Tibial nerve (tissue), 4 donors: ENCODE measurements at regions not wholly inside any gene's neighbourhood (a gene's known extent, or its start where the extent isn't known, plus 50 kb on each side); places are given as distances from the start of the nearest gene placed in this dataset.

Experiments used
- EP300 ChIP-seq, 2 donors: sonication (generic); formaldehyde crosslinking; IDR thresholded peaks; one replicate each; pipeline ENCODE4 v1.6.1; 2017; ENCODE audit warnings: antibody characterized with exemption in 2 of 2, mild to moderate bottlenecking in 1 of 2
- TF ChIP-seq, protein P1 (sequence below), 5 experiments: fragments of 200-600 bp in 3 of 5; fragments of 450-650 bp in 2 of 5; sonication (generic) in 3 of 5; IDR thresholded peaks; one replicate each; pipeline ENCODE4 v1.5.1; 2016 to 2019; ENCODE audit warnings: antibody characterized with exemption in 5 of 5, mild to moderate bottlenecking in 3 of 5, moderate library complexity in 2 of 5

DNA sequence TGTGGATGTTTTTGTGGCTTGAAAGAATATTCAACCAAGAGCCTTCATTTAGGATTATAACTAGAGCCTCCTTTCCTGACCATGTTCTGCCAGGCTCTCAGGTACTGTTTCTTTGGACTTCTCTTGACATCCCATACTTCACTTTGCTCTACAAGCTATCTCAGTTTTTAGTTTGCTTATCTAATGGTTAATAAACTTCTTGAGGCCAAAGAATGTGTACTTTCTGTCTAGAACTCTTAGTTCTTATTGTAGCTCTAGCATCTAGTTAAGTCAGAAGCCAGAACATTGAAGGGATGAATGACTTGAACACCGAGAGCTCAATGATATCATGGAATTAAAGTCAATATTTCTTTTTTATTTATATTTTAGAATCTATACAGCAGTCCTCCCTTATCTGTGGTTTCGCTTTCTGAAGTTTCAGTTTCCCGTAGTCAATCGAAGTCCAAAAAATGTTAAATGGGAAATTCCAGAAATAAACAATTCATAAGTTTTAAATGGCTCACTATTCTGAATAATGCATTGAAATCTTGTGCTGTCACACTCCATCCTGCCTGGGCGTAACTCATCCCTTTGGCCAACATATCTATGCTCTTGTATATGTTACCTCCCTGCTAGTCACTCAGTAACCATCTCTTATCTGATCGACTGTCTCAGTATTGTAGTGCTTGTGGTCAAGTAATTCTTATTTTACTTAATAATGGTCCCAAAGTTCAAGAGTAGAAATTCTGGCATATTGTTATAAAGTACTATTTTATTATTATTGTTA lies 368.6 kb upstream of the RBMS3 start:
- TF ChIP-seq, protein P1, sequence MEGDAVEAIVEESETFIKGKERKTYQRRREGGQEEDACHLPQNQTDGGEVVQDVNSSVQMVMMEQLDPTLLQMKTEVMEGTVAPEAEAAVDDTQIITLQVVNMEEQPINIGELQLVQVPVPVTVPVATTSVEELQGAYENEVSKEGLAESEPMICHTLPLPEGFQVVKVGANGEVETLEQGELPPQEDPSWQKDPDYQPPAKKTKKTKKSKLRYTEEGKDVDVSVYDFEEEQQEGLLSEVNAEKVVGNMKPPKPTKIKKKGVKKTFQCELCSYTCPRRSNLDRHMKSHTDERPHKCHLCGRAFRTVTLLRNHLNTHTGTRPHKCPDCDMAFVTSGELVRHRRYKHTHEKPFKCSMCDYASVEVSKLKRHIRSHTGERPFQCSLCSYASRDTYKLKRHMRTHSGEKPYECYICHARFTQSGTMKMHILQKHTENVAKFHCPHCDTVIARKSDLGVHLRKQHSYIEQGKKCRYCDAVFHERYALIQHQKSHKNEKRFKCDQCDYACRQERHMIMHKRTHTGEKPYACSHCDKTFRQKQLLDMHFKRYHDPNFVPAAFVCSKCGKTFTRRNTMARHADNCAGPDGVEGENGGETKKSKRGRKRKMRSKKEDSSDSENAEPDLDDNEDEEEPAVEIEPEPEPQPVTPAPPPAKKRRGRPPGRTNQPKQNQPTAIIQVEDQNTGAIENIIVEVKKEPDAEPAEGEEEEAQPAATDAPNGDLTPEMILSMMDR (IDR thresholded peaks at IDR 0.05) = no peak
- no peak for TF ChIP-seq EP300 (IDR thresholded peaks at IDR 0.05)
